Sciatic nerve (tissue), 2 donors: ENCODE measurements at regions not wholly inside any gene's neighbourhood (a gene's known extent, or its start where the extent isn't known, plus 50 kb on each side); places are given as distances from the start of the nearest gene placed in this dataset.
A peak's percentile ranks its signal among the peaks of the same experiment; 100 is the strongest.
"Not testable (repeated sequence)": the region's sequence is repeated elsewhere in the genome, so short reads cannot be mapped to it uniquely, and the experiment has no call there.

ENCODE experiments used
- ATAC-seq: fragments of 200-7000 bp; cut with Tn5 transposase; one replicate; pipeline ENCODE4 v1.9.1; 2020; ENCODE audit warnings: mild to moderate bottlenecking, moderate library complexity
- DNase-seq: peaks from one replicate; pipeline ENCODE4 v3.0.0-alpha.2; 2020; ENCODE audit warnings: low spot score
- intact Hi-C: fragments of 100-400 bp; cut with DNase I; formaldehyde crosslinking; loops from one replicate; pipeline ENCODE4 v1.14.2; 2022
- donor health status: DM: no; HTN: no; CAD: no.
- donor health status: DM: no; HTN: no; CAD: no.

GRCh38 chr2:190742431-190742830 lies 93.5 kb downstream of the NAB1 start:
- intact Hi-C loops: no loop called here
- DNase-seq: no peak
- no peak for ATAC-seq

DNA sequence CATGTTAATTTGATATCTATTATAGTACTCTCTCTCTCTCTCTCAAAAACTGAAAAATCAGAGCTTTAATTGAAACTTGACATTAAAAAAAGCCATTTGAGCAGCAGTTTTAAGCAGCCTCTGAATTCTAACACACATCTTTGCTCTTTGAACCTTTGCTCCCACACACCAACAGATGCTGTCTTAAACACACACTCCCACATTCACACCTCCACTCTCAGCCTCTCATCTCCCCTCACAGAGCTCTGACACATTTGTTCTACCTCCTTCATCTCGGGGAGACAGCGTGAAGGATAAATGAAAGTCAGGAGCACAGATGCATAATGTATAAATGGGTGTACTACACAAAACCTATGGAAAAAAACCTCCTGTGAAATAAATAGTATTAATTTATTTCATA lies 95.2 kb downstream of the NAB1 start:
- DNase-seq: no peak
- intact Hi-C loops: no loop called here
- ATAC-seq: no peak

GRCh38 chr2:190746971-190747761 lies 98.3 kb downstream of the NAB1 start:
- intact Hi-C loops: no loop called here
- ATAC-seq (no peak), DNase-seq (no peak)

GRCh38 chr2:190748966-190749365 lies 100.1 kb downstream of the NAB1 start:
- intact Hi-C loops: no loop called here
- no peak for ATAC-seq
- no peak for DNase-seq

GRCh38 chr2:190755772-190756415 lies 107.0 kb downstream of the NAB1 start:
- intact Hi-C loops: no loop called here
- ATAC-seq (no peak), DNase-seq (no peak)

- intact Hi-C loops: no loop called here
- no peak for ATAC-seq
- DNase-seq: no peak
These were observed 110.9 kb downstream of the NAB1 start for GRCh38 chr2:190759749-190760213.

DNA sequence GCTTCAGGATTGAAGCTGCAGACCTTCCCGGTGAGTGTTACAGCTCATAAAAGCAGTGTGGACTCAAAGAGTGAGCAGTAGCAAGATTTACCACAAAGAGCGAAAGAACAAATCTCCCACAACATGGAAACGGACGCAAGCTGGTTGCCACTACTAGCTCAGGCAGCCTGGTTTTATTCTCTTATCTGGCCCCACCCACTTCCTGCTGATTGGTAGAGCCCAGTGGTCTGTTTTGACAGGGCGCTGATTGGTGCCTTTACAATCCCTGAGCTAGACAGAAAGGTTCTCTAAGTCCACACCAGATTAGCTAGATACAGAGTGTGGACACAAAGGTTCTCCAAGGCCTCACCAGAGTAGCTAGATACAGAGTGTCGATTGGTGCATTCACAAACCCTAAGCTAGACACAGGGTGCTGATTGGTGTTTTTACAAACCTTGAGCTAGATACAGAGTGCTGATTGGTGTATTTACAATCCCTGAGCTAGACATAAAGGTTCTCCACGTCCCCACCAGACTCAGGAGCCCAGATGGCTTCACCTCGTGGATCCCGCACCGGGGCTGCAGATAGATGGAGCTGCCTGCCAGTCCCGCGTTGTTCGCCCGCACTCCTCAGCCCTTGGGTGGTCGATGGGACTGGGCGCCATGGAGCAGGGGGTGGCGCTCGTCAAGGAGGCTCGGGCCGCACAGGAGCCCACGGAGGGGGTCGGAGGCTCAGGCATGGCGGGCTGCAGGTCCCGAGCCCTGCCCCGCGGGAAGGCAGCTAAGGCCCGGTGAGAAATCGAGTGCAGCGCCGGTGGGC lies 111.7 kb downstream of the NAB1 start:
- DNase-seq, ATAC-seq, intact Hi-C loops: not testable (repeated sequence)

DNA sequence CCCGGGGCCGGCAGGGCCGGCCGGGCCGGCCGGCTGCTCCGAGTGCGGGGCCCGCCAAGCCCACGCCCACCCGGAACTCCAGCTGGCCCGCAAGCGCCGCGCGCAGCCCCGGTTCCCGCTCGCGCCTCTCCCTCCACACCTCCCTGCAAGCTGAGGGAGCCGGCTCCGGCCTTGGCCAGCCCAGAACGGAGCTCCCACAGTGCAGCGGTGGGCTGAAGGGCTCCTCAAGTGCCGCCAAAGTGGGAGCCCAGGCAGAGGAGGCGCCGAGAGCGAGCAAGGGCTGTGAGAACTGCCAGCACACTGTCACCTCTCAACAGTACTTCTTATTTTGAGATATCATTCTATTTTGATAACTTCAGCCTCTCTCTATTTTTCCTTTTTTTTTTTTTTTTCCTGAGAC lies 112.3 kb downstream of the NAB1 start:
- DNase-seq, intact Hi-C loops, ATAC-seq: not testable (repeated sequence)

DNA sequence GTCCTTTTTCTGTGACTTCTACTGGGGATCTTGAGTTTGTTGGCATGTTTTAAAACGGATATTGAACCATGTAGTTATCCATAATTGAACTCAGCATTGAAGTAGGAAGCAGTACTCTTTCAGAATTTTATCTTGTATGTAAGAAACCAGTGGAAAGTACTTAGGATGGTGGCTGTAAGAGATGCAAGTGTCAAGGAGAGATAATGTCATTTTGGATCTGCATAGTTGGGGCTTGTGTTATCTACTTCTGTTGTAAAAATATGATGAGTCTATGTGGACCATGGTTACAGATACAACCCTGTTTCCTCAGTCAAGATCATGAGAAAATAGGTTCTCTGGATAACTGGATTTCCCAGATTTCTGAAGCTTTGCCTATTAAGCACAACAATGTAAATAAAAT lies 113.7 kb downstream of the NAB1 start:
- ATAC-seq (no peak), DNase-seq (no peak)
- intact Hi-C loops: no loop called here

- intact Hi-C loops: no loop called here
- no peak for ATAC-seq
- no peak for DNase-seq
These were observed 114.2 kb downstream of the NAB1 start for GRCh38 chr2:190763100-190763499.

- ATAC-seq (no peak), DNase-seq (no peak)
- intact Hi-C loops: no loop called here
These were observed 115.1 kb downstream of the NAB1 start for GRCh38 chr2:190763901-190764514.

DNA sequence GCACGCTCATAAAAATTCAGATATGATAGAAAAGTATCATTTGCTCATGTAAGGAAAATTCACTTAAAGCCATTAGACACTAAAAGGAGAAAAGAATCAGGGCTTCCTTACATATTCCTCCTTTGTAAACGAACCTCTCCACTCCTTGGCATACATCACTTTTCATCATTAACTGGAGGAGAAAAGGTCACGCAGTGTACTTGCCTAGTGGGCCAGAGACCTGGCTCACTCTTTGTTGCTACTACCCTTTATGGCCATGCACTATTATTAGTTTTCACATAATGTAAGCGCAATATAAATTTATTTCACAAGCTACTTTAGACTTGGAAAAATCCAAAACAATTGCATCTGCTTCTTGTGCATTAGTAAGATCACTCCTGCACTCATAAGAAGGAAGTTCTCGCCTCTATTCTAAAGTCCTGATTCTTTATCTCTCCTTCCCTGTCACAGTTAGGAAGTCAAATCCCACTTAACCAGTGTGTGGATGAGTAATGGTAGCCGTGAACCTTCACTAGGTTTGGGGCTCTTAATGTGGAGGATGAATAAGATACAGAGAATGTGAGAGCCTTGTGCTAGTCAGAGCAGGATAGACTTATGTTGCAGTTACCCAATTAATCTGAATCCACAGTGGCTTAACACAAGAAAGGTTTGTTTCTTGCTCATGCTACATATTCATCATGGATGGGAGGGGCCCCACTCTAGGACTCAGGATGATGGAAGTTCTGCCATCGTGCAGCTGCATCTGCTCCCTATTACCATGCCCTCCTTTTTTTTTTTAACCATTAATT lies 115.0 kb upstream of the GLS start:
- ATAC-seq (no peak), DNase-seq (no peak)
- intact Hi-C loops: no loop called here

GRCh38 chr2:190766174-190766572 lies 114.4 kb upstream of the GLS start:
- no peak for DNase-seq
- intact Hi-C loops: no loop called here

DNA sequence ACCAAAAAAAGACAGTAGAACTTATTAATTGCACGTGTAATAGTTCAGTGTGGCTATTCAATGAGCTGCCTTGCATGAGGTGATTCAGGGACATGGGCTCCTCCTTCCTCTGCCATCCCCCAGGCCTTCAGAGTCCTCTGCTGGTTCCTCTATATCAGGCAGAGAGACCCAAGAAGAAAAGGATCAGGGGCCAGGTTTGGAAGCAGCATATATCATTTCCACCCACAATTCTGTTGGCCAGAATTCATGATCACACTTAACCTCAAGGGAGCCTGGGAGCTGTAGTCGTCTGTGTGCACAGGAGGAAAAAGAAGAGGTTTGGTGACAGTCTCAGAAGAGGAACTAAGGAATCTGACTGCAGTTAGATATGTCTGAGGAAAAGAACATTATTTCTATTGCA lies 114.0 kb upstream of the GLS start:
- ATAC-seq: peak; percentile 76
- intact Hi-C loops: no loop called here
- DNase-seq: no peak

More at GRCh38 chr2:190766174-190766572, 114.4 kb upstream of the GLS start:
- ATAC-seq: no peak

DNA sequence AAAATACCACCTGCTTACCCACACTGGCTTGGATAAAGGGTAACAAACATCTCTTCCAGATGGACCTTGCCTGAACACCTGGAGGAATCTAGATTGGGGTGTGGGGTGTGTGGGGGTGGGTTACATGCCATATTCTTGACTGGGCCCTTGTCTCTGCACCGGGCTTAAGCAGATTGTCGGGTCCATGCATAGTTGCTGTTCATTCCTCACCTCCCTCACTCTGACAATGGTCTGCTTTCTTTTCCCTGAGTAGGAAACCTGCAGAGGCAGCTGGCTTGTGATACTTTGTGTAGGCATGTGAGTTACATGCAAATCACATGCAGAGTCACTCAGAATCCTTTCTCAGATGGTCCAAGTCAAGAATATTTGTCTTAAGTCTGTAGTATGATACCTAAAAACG lies 112.8 kb upstream of the GLS start:
- no peak for DNase-seq
- ATAC-seq: no peak
- intact Hi-C loops: no loop called here

- DNase-seq (no peak), ATAC-seq (no peak)
- intact Hi-C loops: no loop called here
These were observed 111.4 kb upstream of the GLS start for GRCh38 chr2:190769258-190769657.

DNA sequence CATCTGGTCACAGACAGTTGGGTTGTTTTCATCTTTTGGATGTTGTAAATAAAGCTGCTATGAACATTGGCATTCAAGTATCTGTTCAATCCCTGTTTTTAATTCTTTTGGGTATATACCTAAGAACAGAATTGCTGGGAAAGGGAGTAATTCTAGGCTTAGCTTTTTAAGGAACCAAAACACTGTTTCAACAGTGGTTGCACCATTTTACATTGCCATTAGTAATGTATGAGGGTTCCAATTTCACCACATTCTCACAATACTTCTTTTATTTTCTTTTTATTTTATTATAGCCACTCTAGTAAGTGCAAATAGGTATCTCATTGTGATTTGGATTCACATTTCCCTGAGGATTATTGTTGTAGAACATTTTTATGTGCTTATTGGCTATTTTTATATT lies 108.9 kb upstream of the GLS start:
- DNase-seq (no peak), ATAC-seq (no peak)
- intact Hi-C loops: no loop called here

- intact Hi-C loops: no loop called here
- ATAC-seq (no peak), DNase-seq (no peak)
These were observed 100.0 kb upstream of the GLS start for GRCh38 chr2:190780594-190780993.
